Renal cortical epithelial cell (primary cell): ENCODE measurements at regions not wholly inside any gene's neighbourhood (a gene's known extent, or its start where the extent isn't known, plus 50 kb on each side); places are given as distances from the start of the nearest gene placed in this dataset.

Experiments
- DNase-seq: peaks from one replicate; pipeline ENCODE4 v3.0.0-alpha.2; 2011; ENCODE audit warnings: low read depth

DNA sequence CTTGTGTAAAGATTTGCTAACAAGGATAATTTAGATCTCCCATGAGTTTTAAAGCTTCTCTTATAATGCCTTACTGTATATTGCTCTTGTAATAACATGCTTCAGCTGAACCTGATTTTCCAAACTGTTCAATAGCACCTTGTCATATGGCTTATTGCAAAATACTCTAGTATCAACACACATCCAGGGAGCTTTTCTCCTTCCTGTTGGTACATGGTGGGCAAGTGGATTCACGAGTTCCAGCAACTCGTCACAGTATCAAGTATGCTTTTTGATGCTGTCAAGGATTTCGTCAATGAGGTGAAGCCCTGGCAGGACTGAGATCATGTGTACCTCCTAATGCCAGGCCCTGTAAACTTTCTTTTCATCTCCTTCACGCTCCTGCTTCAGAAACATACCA is 59.5 kb upstream of the ITPRID2 start:
- DNase-seq, result no peak

DNA sequence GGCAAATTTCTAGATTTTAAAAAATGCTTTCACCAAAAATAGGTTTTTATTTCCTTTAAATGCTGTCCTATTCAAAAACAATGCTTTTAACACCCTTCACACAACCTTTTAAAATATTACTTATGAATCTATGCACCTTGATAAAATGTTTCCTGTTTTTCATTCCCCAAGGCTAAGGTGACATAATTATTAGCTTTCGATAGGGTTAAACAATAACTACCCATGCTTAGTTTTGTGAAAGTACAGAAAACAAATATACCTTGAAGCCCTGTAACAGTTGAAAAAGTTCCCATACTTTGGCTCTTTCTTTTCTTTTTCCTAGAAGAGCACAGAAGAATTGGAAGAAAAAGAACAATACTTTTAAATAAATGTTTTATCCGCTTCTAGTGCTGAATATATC is 54.9 kb upstream of the ITPRID2 start:
- peak; percentile 69 for DNase-seq

- peak; percentile 33 for DNase-seq
These were observed 54.0 kb upstream of the ITPRID2 start for GRCh38 chr2:181837563-181837962.

- DNase-seq, result no peak
These were observed 51.7 kb upstream of the ITPRID2 start for GRCh38 chr2:181839811-181840210.

GRCh38 chr2:181841079-181841478 is 50.5 kb upstream of the ITPRID2 start:
- no peak for DNase-seq
